GM21529 (cell line): ENCODE measurements at regions not wholly inside any gene's neighbourhood (a gene's known extent, or its start where the extent isn't known, plus 50 kb on each side); places are given as distances from the start of the nearest gene placed in this dataset.
"Not testable (repeated sequence)": the region's sequence is repeated elsewhere in the genome, so short reads cannot be mapped to it uniquely, and the experiment has no call there.

Experiments used
- ATAC-seq: cut with Tn5 transposase; IDR thresholded peaks from one replicate; pipeline ENCODE4 v1.9.1; 2021; ENCODE audit not compliant: unreplicated experiment

DNA sequence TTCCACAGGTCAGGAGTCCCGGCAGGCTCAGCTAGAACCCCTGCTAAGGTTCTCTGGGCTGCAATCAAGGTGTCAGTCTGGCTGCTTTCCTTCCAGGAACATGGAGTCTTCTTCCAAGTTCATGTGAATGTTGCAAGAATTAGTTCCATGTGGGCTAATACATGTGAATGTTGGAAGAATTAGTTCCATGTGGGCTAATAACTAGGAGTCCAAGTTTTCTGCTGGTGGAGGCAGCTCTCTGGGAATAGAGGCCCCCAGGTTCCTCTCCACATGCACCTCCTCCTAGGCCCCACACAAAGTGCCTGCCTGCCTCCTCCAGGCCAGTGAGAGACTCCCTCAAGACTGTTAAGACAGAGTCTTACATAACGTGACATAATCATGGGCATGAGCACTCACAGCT, 140.8 kb upstream of the SLC35G4 start:
- no peak for ATAC-seq

DNA sequence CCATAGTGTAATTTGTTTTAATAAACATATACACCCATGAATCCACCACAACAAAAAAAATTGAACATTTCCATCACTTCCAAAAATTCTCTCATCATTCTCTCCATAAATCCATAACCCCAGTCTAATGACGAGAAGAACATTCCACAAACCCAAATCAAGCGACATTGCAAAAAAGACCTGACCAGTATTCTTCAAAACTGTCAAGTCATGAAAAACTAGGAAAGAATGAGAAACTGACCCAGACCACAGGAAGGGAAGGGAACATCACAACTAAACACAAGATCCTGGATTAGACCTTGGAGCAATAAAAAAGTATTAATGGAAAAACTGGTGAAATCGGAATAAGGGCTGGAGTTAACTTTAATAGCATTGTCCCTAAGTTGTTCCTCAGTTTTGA, 141.3 kb upstream of the SLC35G4 start:
- no peak for ATAC-seq

DNA sequence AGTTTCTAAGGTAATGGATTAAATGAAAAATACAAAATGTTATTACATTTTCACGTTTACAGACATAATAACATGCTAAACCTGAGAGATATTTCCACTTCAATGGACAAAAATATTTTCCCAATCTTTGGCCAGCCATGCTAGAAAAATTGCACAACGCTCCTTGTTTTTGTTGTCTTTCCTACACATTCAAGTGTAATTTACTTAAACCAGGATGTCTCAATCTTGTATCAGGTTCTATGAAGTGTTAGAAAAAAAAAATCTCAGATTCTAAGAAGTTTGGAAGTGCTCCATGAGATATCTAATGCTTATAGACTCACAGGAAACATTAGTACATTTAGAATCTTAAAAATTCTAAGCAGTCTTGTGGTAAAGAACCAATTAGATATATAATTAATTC, 141.8 kb upstream of the SLC35G4 start:
- no peak for ATAC-seq

DNA sequence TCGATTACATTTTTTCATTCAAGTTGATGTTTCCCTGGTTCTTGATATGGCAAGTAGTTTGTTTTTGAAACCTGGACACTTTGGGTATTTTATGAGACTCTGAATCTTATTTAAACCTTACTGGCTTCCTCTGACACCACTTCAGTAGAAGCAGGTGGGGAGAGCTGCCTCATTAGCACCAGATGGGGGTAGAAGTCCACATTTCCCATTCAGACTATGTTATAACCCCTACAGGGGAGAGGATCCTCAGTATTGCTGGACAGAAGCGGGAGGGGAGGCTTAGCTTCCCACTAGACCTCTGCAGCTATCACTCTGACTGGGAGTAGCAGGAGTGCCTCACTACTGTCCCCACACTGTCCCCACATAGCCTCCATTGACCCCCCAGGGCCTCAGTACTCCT, 145.3 kb upstream of the SLC35G4 start:
- ATAC-seq: no peak

DNA sequence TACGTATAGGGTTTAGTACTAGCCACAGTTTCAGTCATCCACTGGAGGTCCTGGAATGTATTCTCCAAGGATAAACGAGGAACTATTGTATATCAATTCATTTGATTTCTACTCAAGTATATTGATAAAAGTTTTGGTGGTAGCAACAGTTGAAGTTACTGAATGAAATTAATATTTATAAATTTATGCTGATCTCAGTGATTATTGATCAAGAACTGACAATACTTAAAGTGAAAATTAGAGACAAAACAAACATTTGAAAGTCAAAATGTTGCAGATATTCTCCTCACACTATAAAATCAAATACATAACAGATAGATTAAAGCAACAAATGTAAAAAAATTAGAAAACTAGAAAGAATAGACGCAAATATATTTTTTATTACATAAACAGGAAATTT, 150.9 kb upstream of the SLC35G4 start:
- no peak for ATAC-seq

DNA sequence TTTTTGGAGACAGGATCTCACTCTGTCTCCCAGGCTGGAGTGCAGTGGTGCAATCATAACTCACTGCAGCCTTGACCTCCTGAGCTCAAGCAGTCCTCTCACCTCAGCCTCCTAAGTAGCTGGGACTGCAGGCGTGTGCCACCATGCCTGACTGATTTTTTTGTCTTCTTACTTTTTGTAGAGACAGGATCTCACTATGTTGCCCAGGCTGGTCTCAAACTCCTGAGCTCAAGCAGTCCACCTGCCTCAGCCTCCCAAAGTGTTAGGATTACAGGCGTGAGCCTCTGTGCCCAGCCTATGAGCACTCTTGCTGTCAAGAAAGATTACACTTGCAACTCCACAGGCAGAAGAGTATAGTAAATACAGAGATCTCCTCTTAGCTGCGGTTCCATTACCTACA, 151.5 kb upstream of the SLC35G4 start:
- not testable (repeated sequence) for ATAC-seq

DNA sequence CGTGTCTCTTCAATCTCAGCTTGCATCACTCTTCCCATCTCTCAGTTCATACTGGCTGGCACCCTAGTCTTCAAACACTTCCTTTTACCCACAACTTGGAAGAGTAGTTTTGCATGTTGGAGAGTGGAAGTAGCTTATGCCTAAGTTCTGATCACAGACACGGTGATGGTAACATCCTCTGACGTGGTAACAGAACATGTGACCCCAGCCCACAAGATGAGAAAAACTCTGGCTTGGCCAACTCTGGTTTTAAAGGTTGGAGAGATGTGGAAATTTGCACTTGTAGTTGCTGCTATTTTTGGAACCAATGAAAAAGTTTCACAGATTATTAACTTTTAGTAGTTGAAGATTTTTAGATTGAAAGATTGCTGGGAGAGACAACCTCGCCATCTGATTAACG, 155.4 kb upstream of the SLC35G4 start:
- ATAC-seq: no peak

DNA sequence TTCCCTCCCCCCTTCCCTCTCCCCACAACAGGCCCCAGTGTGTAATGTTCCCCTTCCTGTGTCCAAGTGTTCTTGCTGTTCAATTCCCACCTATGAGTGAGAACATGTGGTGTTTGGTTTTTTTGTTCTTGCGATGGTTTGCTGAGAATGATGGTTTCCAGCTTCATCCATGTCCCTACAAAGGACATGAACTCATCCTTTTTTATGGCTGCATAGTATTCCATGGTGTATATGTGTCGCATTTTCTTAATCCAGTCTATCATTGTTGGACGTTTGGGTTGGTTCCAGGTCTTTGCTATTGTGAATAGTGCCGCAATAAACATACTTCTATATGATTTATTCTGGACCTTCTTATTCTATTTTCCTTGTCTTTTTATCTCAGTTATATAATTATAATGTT, 165.2 kb upstream of the SLC35G4 start:
- not testable (repeated sequence) for ATAC-seq

DNA sequence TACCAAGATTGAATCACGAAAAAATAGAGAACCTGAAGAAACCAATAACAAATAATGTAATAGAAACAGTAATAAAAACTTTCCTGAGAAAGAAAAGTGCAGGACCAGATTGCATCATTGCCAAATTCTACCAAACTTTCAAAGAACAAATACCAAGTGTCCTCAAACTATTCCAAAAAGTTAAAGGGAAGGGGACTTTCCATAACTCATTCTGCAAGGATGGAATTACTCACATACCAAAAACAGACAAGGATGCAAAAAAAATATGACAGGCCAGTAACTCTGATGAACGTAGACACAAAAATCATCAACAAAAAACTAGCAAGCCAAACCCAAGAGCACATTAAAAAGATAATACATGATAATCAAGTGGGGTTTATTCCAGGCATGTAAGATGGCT, 172.3 kb upstream of the SLC35G4 start:
- ATAC-seq: no peak

DNA sequence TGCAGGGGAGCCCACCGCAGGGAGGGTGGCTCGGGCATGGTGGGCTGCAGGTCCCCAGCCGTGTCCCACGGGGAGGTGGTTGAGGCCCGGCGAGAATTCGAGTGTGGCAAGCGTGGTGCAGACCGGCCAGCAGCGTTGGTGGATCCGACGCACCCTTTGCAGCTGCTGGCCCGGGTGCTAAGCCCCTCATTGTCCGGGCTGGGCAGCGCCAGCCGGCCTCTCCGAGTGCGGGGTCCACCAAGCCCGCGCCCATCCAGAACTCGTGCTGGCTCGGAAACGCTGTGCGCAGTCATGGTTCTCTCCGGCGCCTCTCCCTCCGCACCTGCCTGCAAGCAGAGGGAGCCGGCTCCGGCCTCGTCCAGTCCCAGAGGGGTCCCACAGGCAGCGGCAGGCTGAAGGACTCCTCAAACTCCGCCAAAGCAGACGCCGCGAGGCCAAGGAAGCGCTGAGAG, 177.0 kb upstream of the SLC35G4 start:
- no peak for ATAC-seq

DNA sequence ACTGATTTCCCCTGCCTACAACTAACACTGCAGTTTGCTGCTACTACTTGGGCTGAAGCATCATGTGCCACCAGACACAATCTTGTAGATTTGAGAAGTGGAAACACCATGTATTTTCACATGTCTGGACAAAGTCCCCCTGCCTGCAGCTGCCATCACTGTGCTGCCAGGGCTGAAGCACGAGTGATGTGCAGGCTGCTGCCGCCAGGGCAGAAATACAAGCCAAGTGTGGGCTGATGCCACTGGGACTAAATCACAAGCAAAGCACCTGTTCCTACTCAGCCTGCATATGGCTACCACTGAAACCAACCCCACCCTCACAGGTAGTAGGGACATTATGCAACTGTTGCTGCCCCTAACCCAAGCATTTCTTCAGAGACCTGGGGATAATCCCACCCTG, 179.5 kb upstream of the SLC35G4 start:
- ATAC-seq: no peak

DNA sequence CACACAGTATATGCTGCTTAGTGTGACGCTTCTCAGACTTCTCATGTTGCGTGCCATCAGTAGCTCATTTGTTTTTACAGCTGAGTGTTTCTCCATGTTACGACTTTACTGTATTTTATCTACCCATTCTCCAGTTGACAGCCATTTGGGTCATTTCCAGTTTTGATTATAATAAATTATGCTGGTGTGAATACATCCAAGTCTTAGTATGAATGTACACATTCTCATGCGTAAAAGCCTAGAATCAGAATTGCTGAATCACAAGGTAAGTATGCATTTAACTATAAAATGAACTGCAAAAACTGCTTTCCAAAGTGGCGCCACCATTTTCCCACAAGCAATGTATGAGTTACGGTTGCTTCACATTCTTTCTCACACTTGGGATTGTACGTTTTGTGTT, 184.2 kb upstream of the SLC35G4 start:
- ATAC-seq: no peak

DNA sequence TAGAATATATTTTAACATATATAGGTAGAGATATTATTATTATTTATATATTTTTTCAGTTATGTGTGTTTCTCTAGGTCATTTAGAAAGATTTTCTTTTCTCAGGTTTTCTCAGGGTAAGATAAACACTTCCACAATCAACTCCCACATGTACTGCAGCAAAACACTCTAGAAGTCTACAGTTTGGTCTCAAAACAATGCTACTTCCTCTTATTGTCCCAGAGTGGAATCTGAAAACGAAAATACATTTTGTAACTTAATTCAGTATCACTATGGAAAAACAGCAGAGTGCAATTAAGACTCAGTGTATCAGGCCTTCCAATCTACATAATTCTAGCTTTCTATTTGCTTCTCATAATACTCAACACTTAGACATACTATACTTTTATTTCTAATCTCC, 190.1 kb upstream of the SLC35G4 start:
- no peak for ATAC-seq

DNA sequence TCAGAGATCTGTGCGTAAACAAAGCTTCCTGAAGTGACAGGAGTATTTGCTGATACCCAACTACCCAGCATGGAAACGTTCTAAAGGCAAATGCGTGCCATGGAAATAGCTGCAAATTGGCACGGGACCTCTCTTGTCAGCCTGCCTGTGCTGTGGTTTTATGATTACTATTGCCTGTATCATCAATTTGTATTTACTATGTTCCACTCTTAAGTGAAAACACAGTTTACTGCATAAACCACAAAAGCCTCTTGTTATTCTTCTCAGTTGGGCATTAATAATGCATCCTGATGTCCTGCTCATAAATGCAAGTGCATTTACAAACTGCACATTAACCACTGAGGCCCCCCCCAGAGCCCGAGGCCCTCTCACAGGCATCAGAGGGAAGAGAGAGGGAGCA, 196.6 kb upstream of the SLC35G4 start:
- ATAC-seq: no peak

DNA sequence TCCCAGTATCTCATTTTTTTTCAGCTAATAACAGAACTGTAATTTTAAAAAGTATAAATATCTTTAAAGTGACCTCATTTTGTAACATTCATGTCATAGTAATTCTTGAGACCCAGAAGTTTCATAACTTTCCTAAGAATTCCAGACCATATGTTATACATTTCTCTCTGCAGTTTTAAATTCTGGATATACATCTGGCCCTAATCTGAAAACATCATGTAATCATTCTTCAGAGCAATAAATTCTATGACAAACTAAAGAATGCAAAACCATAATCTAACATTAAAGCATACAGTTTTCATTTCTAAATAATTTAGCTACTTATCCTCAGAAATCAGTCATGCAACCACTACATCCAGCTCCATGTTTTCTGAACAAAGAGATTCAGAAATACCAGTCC, 198.3 kb upstream of the SLC35G4 start:
- ATAC-seq: no peak

DNA sequence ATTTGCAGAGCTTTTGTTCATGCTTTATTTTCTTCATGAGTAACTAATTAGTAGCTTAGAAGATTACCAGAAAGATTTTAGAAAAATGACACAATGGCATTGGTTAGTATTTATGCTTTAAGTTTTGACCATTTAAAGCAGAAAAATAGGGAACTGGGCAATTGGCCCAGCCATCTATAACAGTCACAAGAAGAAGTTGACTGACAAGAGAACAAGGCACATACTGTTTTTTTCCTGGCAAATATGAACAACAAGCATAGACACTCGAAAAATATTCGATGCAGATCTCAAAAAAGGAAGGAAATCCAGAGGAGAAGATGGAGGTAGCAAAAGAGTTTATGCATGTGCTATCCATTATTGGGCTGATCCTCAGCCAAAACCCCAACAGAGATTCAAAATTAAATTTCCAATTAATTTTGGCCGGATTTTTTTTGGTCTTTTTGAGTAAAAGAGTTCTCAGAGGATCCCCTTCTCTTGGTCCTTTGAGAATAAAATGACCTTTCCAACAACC, 200.8 kb upstream of the SLC35G4 start:
- ATAC-seq: no peak

DNA sequence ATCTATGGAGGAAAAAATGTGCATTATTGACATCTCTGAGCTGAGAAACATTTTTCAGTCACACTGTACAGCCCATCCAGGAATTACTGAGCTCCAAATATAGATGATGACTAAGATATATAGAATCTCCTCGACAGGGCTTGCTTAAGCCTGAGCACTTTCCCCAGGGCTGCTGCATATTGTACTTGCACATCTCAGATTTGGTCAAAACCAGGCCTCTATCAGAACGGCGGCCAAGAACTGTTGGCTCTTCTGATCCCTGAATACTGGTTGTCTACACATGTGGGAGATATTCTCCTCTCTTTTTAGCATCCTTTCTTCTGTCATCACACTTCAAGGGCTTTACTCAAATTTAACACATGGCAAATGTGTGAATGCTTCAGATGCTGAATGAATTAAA, 201.5 kb upstream of the SLC35G4 start:
- ATAC-seq: no peak

DNA sequence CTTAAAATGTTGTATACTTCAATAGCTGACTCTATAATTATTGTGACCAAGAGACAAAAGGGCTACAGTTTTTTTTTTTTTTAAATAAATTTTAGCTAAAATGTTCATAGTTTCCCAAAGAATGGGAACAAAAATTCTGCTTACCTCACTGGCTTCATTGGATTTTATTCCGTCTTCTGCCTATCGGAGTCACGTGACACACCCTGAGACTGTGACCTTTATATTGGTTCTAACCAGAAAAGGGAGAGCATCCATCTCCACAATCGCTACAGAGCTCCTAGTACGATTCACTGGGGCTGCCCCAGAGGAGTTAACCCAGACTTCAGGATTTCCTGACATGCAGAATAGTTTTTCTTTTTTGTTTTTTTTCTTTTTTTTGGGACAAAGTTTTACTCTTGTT, 203.6 kb upstream of the SLC35G4 start:
- no peak for ATAC-seq

DNA sequence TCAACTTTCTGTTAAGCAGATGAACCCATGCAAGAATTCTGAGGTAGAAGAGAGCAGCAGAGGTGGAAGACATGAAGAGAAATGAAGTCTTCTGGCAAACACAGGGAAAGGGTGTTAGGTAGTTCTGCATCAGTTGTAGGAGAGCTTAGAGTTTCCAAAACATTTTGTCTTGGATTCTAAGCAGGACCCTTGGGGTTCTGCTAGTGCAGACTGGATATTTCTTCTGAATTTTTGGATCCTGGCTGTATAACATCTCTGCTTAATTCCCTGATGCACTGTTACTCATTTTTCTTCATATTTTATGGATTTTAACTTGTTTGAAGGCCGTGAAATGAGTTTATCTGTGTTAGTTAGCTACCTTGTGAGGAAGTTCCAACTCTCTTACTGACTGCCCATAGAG, 208.7 kb upstream of the SLC35G4 start:
- ATAC-seq: no peak

DNA sequence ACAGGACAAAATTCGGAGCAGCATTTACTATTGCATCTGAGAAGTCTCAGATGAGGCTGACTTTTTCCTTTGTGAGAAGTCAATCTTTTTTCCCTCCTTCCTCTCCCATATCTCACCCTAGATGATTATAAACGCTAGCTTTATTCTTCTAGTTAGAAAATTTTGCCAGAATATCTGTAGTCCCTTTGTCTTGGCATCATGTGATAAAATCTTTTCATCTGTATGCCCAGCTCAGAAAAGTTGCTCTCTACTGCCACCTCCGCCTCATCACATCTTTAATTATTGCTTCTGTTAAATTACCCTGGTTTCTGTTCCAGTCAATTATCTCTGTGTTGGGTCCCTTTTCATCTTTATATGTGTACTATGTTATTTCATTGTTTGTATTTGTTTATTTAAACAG, 210.8 kb upstream of the SLC35G4 start:
- ATAC-seq: no peak

DNA sequence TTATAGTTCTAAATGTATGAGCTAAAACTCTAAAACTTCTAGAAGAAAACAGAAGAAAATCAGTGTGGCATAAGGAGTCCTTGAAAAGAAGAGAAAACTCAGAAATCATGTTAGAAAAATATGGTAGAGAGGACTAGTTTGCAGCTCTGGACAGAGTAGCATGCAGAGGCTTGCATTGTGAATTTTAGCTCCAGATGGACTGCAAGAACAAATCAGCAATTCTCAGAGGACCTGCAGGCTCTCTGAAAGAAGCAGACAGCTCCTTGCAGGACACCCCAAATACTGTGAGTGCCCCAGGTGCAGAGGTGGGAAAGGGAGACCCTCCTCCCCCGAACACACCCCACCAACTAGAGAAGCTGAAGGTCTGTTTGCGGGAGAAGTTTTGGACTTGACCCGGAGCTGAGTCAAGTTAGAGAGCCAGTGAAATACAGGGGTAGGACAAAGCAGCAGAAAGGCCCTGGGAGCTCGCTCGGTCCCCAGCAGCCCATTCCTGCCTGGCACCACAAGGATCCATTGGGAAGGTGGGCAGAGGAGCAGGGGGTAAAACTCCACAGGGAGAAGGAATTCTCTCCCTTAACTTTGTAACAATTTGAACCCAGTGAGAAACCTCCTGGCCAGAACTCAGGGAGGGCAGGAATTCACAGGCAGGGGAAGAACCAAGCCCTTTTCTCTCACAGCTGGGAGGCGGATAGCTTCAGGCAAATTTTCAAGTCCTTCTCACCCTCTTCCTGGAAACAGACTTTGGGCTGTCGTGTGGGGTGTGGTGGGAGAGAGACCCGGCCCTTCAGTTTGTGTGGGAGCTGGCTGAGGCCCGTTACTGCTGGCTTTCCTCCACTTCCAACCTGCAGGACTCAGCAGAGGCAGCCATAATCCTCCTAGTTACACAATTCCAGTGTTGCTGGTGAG, 216.2 kb upstream of the SLC35G4 start:
- no peak for ATAC-seq

DNA sequence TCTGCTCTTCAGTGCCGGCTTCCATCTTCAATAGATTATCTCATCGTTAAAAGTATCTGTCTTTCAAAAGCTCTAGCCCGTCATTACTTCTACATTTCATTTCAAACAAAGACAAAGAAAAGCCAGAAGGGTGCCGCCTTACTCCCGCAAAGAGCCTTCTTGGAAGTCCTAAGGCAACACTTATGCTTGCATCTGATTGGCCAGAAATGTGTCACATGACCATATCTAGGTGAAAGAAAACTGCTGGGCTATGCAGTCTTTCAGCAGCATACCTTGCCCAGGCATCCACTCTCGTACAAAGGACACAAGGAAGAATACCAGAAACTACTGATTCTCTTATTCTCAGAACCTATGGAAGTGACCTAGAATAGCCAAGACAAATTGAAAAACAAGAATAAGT, 217.1 kb upstream of the SLC35G4 start:
- ATAC-seq: no peak

DNA sequence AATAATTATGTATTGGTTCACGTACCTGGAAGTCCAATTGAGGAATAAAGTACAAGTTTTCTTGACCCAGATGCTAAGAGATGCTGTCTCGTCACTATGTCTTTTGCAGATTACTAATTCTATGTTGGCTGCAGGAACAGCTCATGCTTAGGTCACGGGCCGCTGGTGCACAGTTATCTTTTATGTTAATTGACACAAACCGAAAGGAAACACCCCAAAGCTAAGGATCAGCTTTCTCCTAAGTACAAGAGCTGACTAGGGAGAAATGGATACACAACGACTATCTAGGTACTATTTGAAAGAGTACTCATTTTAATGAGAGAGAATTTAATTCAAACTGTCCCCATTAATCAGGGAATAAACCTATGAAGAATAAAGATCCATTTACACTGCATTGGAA, 217.7 kb upstream of the SLC35G4 start:
- ATAC-seq: no peak
